Heart left ventricle (tissue), 13 donors: ENCODE measurements at regions not wholly inside any gene's neighbourhood (a gene's known extent, or its start where the extent isn't known, plus 50 kb on each side); places are given as distances from the start of the nearest gene placed in this dataset.

Experiments used
- POLR2A ChIP-seq, 2 donors: fragments of 450-650 bp; IDR thresholded peaks; one replicate each; pipeline ENCODE4 v1.6.1; 2017; ENCODE audit warnings: antibody characterized with exemption in 2 of 2, mild to moderate bottlenecking in 2 of 2, moderate library complexity in 2 of 2
- TF ChIP-seq, protein P1 (sequence below), 12 donors: fragments of 200-600 bp; sonication (generic) in 4 of 12; IDR thresholded peaks; one replicate each; pipeline versions ENCODE4 v1.5.0 to v1.8.0; 2018 to 2022; ENCODE audit warnings: antibody characterized with exemption in 12 of 12, mild to moderate bottlenecking in 5 of 12
- donor health status: ischemic (EF 13 %, LVEDD 7.1; RV severe dilation, severe dysfunction).
- donor health status: DM: no; HTN: yes; CAD: no.
- donor health status: DM: no; HTN: no; CAD: no.
- donor health status: ischemic (EF 25% LVEDD 6.9; RV normal size, moderate dysfunction).
- donor health status: ischemic (EF 25% LVEDD 5.7; RV mildly dilated, moderate dysfunction).
- donor health status: ischemic (EF 35%, LVEDD 5.7; RV mildly dilated, moderate dysfunction).
- donor health status: nonischemic (EF 11% LVEDD 7.7; RV severe dilation, severe dysfunction).
- donor health status: DM: yes; HTN: yes; CAD: no.
- donor health status: PGD.
- donor health status: ischemic (EF 29% LVEDD 5.4; RV normal size, mild dysfunction).
- donor health status: nonischemic (EF 23%, LVEDD 6.1; RV moderate dilation, normal function).

DNA sequence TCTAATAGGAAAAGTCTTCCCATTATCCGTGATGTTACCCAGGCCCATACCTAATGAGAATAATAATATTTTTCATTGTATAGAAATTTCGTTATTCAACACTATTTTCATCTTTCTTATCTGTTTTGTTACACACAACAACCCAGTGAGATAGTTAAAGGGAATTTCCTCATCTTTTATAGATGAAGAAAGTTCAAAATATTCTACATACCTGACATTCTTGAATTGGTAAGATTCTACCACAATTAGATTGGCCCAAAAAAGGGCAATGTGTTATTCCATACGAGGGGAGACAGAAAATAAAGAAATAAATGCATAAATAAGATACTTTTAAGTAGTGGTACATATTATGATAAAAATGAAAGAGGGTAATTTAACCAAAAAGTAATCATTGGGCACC, 405.5 kb upstream of the ADAMTS5 start:
- TF ChIP-seq, protein P1, sequence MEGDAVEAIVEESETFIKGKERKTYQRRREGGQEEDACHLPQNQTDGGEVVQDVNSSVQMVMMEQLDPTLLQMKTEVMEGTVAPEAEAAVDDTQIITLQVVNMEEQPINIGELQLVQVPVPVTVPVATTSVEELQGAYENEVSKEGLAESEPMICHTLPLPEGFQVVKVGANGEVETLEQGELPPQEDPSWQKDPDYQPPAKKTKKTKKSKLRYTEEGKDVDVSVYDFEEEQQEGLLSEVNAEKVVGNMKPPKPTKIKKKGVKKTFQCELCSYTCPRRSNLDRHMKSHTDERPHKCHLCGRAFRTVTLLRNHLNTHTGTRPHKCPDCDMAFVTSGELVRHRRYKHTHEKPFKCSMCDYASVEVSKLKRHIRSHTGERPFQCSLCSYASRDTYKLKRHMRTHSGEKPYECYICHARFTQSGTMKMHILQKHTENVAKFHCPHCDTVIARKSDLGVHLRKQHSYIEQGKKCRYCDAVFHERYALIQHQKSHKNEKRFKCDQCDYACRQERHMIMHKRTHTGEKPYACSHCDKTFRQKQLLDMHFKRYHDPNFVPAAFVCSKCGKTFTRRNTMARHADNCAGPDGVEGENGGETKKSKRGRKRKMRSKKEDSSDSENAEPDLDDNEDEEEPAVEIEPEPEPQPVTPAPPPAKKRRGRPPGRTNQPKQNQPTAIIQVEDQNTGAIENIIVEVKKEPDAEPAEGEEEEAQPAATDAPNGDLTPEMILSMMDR (IDR thresholded peaks at IDR 0.05): no peak
- no peak for TF ChIP-seq POLR2A (IDR thresholded peaks at IDR 0.05)
